OCI-LY7 (cell line): ENCODE measurements at regions not wholly inside any gene's neighbourhood (a gene's known extent, or its start where the extent isn't known, plus 50 kb on each side); places are given as distances from the start of the nearest gene placed in this dataset.

ENCODE experiments used
- BruUV-seq: library from RNA; stranded (reverse); fragments of 400-500 nt; replicated peaks from 2 replicates; lab custom pipeline; 2021; lab: Mats Ljungman, UMichigan
- CTCF ChIA-PET: fragments of 300-600 bp; sonication (Branson Sonifier 250); formaldehyde crosslinking; loops from one replicate; lab custom pipeline; 2022; ENCODE audit warnings: antibody characterized with exemption; ENCODE audit not compliant: unreplicated experiment; lab: Charles Lee
- POLR2A ChIA-PET: fragments of 300-600 bp; sonication (Branson Sonifier 250); formaldehyde crosslinking; loops from one replicate; lab custom pipeline; 2022; ENCODE audit warnings: antibody characterized with exemption; lab: Charles Lee
- DNase-seq: peaks from one replicate; pipeline ENCODE4 v3.0.0-alpha.2; 2015; ENCODE audit warnings: low spot score
- H2AFZ ChIP-seq: fragments of 200-600 bp; sonication (generic), shearing (Covaris generic); 2 replicates; pipeline ENCODE4 v1.6.1; 2014; ENCODE audit warnings: mild to moderate bottlenecking, antibody characterized with exemption, low read length, moderate library complexity
- H3K27ac ChIP-seq: fragments of 200-600 bp; sonication (generic); 2 replicates; pipeline ENCODE4 v1.5.1; 2014; ENCODE audit warnings: mixed run types, low read depth, mild to moderate bottlenecking, moderate library complexity, low read length, inconsistent platforms; ENCODE audit not compliant: poor library complexity, severe bottlenecking
- H3K36me3 ChIP-seq: fragments of 200-600 bp; sonication (generic); 2 replicates; pipeline ENCODE4 v1.6.1; 2014; ENCODE audit warnings: mild to moderate bottlenecking, antibody characterized with exemption, low read length, moderate library complexity, mixed read lengths; ENCODE audit not compliant: insufficient read depth
- H3K4me1 ChIP-seq: fragments of 200-600 bp; sonication (generic); 2 replicates; pipeline ENCODE4 v1.5.1; 2014; ENCODE audit warnings: mild to moderate bottlenecking, low read length; ENCODE audit not compliant: insufficient read depth, poor library complexity, severe bottlenecking
- H3K4me2 ChIP-seq: fragments of 200-600 bp; sonication (generic); 2 replicates; pipeline ENCODE4 v1.6.1; 2014; ENCODE audit warnings: mild to moderate bottlenecking, low read length
- H3K4me3 ChIP-seq: fragments of 200-600 bp; sonication (generic); 2 replicates; pipeline ENCODE4 v1.5.1; 2014; ENCODE audit warnings: mild to moderate bottlenecking, low read depth, low read length; ENCODE audit not compliant: poor library complexity, severe bottlenecking
- H3K79me2 ChIP-seq: fragments of 200-600 bp; sonication (generic); 2 replicates; pipeline ENCODE4 v1.6.1; 2016; ENCODE audit warnings: low read depth, mild to moderate bottlenecking, low read length, moderate library complexity, mixed read lengths; ENCODE audit not compliant: insufficient read depth
- H3K9me2 ChIP-seq: fragments of 200-600 bp; sonication (generic); 2 replicates; pipeline ENCODE4 v1.6.1; 2016; ENCODE audit warnings: mild to moderate bottlenecking, low read length, mixed read lengths; ENCODE audit not compliant: insufficient read depth
- H3K9me3 ChIP-seq: fragments of 200-600 bp; sonication (generic); 2 replicates; pipeline ENCODE4 v1.6.1; 2014; ENCODE audit warnings: mild to moderate bottlenecking, mixed run types, low read length, mixed read lengths
- H4K20me1 ChIP-seq: fragments of 200-600 bp; sonication (generic); 2 replicates; pipeline ENCODE4 v1.6.1; 2014; ENCODE audit warnings: mild to moderate bottlenecking, antibody characterized with exemption, low read length, moderate library complexity, mixed read lengths; ENCODE audit not compliant: insufficient read depth
- EZH2phosphoT487 ChIP-seq: fragments of 200-600 bp; sonication (generic); IDR thresholded peaks from 2 replicates; pipeline ENCODE4 v1.6.1; 2018; ENCODE audit warnings: low read depth, borderline replicate concordance, mild to moderate bottlenecking, mixed run types, antibody characterized with exemption, low read length, moderate library complexity, mixed read lengths
- intact Hi-C: fragments of 100-400 bp; cut with micrococcal nuclease; formaldehyde crosslinking; loops from one replicate; pipeline ENCODE4 v1.10.0; 2022; ENCODE audit not compliant: unreplicated experiment
- TF ChIP-seq, protein P1 (sequence below): fragments of 200-600 bp; sonication (generic); conservative IDR thresholded peaks from 2 replicates; pipeline ENCODE4 v1.5.1; 2014; ENCODE audit warnings: mild to moderate bottlenecking, antibody characterized with exemption, low read length, moderate library complexity, mixed read lengths

DNA sequence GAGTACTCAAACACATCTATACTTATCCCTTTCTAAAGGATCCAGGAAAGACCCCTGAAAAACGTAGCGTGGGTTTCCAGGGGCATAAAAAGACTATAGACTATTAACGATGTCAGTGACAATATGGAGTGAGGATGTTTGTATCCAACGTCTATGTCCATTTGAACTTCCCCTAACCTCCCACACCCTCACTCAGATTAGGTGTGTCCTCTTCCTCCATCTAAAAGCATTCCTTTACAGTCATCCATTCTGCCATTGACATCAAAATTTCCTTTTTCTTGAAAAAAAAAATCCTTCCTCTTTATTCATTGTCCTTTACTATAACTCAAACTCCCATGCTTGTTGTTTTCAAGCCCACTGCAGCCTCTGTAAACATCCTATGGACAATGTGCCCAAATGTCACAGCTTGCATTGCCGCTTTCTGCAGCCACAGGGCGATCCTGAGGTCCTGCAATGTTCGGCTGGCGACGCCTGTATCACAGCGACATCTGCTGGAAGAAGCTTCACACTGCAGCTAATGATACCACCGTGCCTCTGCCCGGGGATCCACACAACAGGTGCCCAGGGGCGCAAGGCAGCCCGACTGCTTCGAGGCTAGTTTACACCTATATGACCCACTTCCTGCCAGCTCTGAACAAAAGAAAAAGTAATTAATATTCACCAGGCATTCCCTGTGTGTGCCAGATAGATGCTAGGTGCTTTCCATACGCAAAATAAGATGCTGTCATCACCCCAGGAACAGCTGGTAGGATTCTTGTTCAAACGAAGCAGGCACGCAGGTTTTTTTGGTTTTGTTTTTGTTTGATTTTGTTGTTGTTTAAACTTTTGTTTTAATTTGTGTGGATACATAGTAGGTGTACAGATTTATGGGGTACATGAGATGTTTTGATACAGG is 267.9 kb upstream of the GHITM start:
- intact Hi-C loops: loop anchor here (10.0 kb wide), 1 partner anchor 1077 kb away; no protein-coding TSS in a partner anchor
- Histone ChIP-seq H2AFZ (no peak overlapping the region), H3K9me2 (no peaks in the 10 kb centered on the region), H3K4me1 (no peaks in the 10 kb centered on the region), H3K36me3 (no peaks in the 10 kb centered on the region), H4K20me1 (no peaks in the 10 kb centered on the region), H3K27ac (no peak overlapping the region), H3K4me2 (no peak overlapping the region), H3K79me2 (no peaks in the 10 kb centered on the region), H3K4me3 (no peak overlapping the region), H3K9me3 (no peaks in the 10 kb centered on the region)
- TF ChIP-seq EZH2phosphoT487: no peak
- TF ChIP-seq, protein P1, sequence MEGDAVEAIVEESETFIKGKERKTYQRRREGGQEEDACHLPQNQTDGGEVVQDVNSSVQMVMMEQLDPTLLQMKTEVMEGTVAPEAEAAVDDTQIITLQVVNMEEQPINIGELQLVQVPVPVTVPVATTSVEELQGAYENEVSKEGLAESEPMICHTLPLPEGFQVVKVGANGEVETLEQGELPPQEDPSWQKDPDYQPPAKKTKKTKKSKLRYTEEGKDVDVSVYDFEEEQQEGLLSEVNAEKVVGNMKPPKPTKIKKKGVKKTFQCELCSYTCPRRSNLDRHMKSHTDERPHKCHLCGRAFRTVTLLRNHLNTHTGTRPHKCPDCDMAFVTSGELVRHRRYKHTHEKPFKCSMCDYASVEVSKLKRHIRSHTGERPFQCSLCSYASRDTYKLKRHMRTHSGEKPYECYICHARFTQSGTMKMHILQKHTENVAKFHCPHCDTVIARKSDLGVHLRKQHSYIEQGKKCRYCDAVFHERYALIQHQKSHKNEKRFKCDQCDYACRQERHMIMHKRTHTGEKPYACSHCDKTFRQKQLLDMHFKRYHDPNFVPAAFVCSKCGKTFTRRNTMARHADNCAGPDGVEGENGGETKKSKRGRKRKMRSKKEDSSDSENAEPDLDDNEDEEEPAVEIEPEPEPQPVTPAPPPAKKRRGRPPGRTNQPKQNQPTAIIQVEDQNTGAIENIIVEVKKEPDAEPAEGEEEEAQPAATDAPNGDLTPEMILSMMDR: peak; percentile 94
- ChIA-PET CTCF (interaction anchor here (1.1 kb wide), 1 partner anchor 180 kb away, joined by 3 read pairs; no protein-coding TSS in a partner anchor), POLR2A (no interaction called here)
- no TSS peak for BruUV-seq
- peak; percentile 76 for DNase-seq

DNA sequence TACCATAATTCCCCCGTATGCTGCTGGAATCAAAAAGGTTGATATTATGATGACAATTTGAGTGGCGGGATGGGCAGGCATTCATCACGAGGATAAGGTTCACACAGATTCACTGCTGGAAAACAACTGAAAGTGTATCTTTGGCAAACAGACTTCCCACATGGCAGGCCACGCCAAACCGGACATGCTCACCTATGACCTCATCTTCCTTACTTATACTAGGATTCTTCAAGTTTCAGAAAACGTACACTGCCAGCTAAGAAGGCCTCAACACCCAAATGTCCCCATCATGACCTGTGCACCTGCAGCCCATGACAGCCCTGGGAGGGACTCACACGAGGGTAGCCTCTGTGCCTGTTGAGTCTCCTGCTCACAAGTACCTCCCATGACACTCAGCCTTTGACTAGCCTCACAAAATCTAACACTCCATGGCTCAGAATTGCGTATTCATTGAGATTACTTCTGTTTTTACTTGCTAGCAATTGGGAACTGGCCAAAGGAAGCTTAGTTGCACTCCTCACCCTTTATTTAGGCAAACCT is 259.0 kb upstream of the GHITM start:
- ChIA-PET POLR2A (no interaction called here), CTCF (no interaction called here)
- H3K4me1 ChIP-seq: no peaks in the 10 kb centered on the region
- no peak overlapping the region for H3K4me2 ChIP-seq
- BruUV-seq: no TSS peak
- no peak overlapping the region for H3K27ac ChIP-seq
- intact Hi-C loops: no loop called here
- DNase-seq: no peak
- no peaks in the 10 kb centered on the region for H3K9me2 ChIP-seq
- H3K36me3 ChIP-seq: no peaks in the 10 kb centered on the region
- no peaks in the 10 kb centered on the region for H4K20me1 ChIP-seq
- no peaks in the 10 kb centered on the region for H3K9me3 ChIP-seq
- H2AFZ ChIP-seq: no peak overlapping the region
- no peak overlapping the region for H3K4me3 ChIP-seq
- TF ChIP-seq, protein P1: no peak
- no peak for TF ChIP-seq EZH2phosphoT487
- H3K79me2 ChIP-seq: no peaks in the 10 kb centered on the region

DNA sequence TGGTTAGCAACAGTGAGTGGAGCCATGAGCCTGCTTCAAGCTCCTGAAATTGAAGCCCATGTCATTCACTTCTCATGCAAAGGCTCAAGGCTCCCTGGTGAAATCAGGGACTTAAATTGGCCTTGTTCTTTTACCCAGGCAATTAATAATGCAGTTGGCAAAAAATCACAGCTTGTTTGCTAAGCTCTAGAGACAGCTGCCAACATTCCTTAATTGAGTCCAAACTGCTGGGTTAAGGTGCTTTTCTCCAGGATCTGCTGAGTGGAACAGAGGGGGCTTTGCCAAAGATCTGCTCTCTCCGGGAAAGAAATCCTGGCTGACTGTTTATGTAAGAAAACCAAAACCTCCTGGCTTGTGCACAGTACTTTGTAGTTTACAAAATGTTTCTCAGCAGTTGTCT is 257.6 kb upstream of the GHITM start:
- Histone ChIP-seq H3K79me2 (no peaks in the 10 kb centered on the region), H3K9me3 (no peaks in the 10 kb centered on the region), H3K36me3 (no peaks in the 10 kb centered on the region), H3K9me2 (no peaks in the 10 kb centered on the region), H2AFZ (no peak overlapping the region), H3K4me1 (no peaks in the 10 kb centered on the region), H3K27ac (no peak overlapping the region), H3K4me2 (no peak overlapping the region), H3K4me3 (no peak overlapping the region), H4K20me1 (no peaks in the 10 kb centered on the region)
- ChIA-PET POLR2A (no interaction called here), CTCF (no interaction called here)
- no peak for TF ChIP-seq EZH2phosphoT487
- TF ChIP-seq, protein P1: no peak
- no peak for DNase-seq
- intact Hi-C loops: no loop called here
- BruUV-seq: no TSS peak
